K562 (cell line): ENCODE measurements at regions not wholly inside any gene's neighbourhood (a gene's known extent, or its start where the extent isn't known, plus 50 kb on each side); places are given as distances from the start of the nearest gene placed in this dataset.

Experiments used
- ARID1B ChIP-seq: fragments of 450-650 bp; IDR thresholded peaks from 2 replicates; pipeline ENCODE4 v1.6.1; 2016; ENCODE audit warnings: antibody characterized with exemption, mild to moderate bottlenecking, inconsistent platforms
- ATF4 ChIP-seq: fragments of 450-650 bp; formaldehyde crosslinking; IDR thresholded peaks from 2 replicates; pipeline ENCODE4 v1.4.0; 2022; ENCODE audit warnings: mild to moderate bottlenecking, moderate library complexity
- CHD4 ChIP-seq: fragments of 200-600 bp; sonication (generic); IDR thresholded peaks from 3 replicates; pipeline ENCODE4 v1.6.1; 2012; ENCODE audit warnings: low read depth, mild to moderate bottlenecking, mixed read lengths, low read length, inconsistent platforms; ENCODE audit not compliant: insufficient read depth, insufficient replicate concordance, poor library complexity, severe bottlenecking
- DDX20 ChIP-seq: fragments of 450-650 bp; IDR thresholded peaks from 2 replicates; pipeline ENCODE4 v1.6.1; 2016; ENCODE audit warnings: missing genetic modification characterization, low read depth, mild to moderate bottlenecking, missing compliant biosample characterization, moderate library complexity
- ETS2 ChIP-seq: IDR thresholded peaks from 2 replicates; pipeline ENCODE4 v1.6.1; 2016; ENCODE audit warnings: borderline replicate concordance, missing genetic modification characterization, mild to moderate bottlenecking, moderate library complexity, missing compliant biosample characterization; ENCODE audit not compliant: poor library complexity, severe bottlenecking
- HMGN3 ChIP-seq: IDR thresholded peaks from 2 replicates; pipeline ENCODE4 v1.6.1; 2011; ENCODE audit warnings: borderline replicate concordance, low read depth, mild to moderate bottlenecking, mixed read lengths, low read length; ENCODE audit not compliant: insufficient read length; ENCODE audit errors: extremely low read depth
- KAT8 ChIP-seq: fragments of 450-650 bp; IDR thresholded peaks from 2 replicates; pipeline ENCODE4 v1.6.1; 2016; ENCODE audit warnings: low read depth, mild to moderate bottlenecking
- KDM5B ChIP-seq: fragments of 200-600 bp; sonication (generic); IDR thresholded peaks from 2 replicates; pipeline ENCODE4 v1.6.1; 2012; ENCODE audit warnings: low read depth, mild to moderate bottlenecking, moderate library complexity, low read length, control low read depth, inconsistent platforms; ENCODE audit not compliant: insufficient replicate concordance
- KHSRP ChIP-seq: fragments of 450-650 bp; IDR thresholded peaks from 2 replicates; pipeline ENCODE4 v1.6.1; 2017
- PRDM10 ChIP-seq: fragments of 450-650 bp; IDR thresholded peaks from 2 replicates; pipeline ENCODE4 v1.6.1; 2018; ENCODE audit not compliant: partially characterized antibody
- PTBP1 ChIP-seq: fragments of 200-400 bp; formaldehyde crosslinking; IDR thresholded peaks from 2 replicates; pipeline ENCODE4 v1.6.1; 2017; ENCODE audit warnings: low read depth, low read length
- RCOR1 ChIP-seq, 2 experiments: IDR thresholded peaks; 2 replicates each; pipeline ENCODE4 v1.6.1; 2012; ENCODE audit warnings: low read depth in 2 of 2, low read length in 2 of 2, borderline replicate concordance in 1 of 2, improper control_type of control experiment in 1 of 2
- SMC3 ChIP-seq: conservative IDR thresholded peaks from 2 replicates; pipeline ENCODE4 v1.6.1; 2011; ENCODE audit warnings: low read depth, low read length, improper control_type of control experiment; ENCODE audit not compliant: insufficient read depth
- STAG1 ChIP-seq: sonication (generic); formaldehyde crosslinking; IDR thresholded peaks from 2 replicates; pipeline ENCODE4 v1.5.0; 2020; ENCODE audit warnings: missing genetic modification reagents, borderline replicate concordance
- TCFL5 ChIP-seq: fragments of 250-450 bp; sonication (Bioruptor Pico); conservative IDR thresholded peaks from 2 replicates; pipeline ENCODE4 v1.6.1; 2021; ENCODE audit warnings: mild to moderate bottlenecking, moderate library complexity, matching md5 sums
- THAP7 ChIP-seq: fragments of 250-450 bp; sonication (Bioruptor Pico); IDR thresholded peaks from 2 replicates; pipeline ENCODE4 v1.5.0; 2021
- ZBTB8A ChIP-seq: fragments of 450-650 bp; IDR thresholded peaks from 2 replicates; pipeline ENCODE4 v1.6.1; 2018; ENCODE audit warnings: mild to moderate bottlenecking, moderate library complexity; ENCODE audit not compliant: partially characterized antibody
- ZNF75A ChIP-seq: fragments of 450-650 bp; formaldehyde crosslinking; IDR thresholded peaks from 2 replicates; pipeline ENCODE4 v1.4.0; 2020; ENCODE audit warnings: mild to moderate bottlenecking
- ZNF764 ChIP-seq: fragments of 250-450 bp; sonication (Bioruptor Pico); IDR thresholded peaks from 2 replicates; pipeline ENCODE4 v1.4.0; 2020; ENCODE audit warnings: low read depth, mild to moderate bottlenecking, moderate library complexity

- TF ChIP-seq PRDM10: peak; percentile 49
- peak; percentile 74 for TF ChIP-seq ATF4 (CRISPR knock-in tag)
- TF ChIP-seq THAP7 (CRISPR knock-in tag): no peak
- no peak; the same call in 1 of the 2 replicates for TF ChIP-seq TCFL5 (CRISPR knock-in tag)
- no peak for TF ChIP-seq KDM5B
- no peak; the same call in 1 of the 2 replicates for TF ChIP-seq SMC3
- no peak for TF ChIP-seq ETS2 (tag)
- TF ChIP-seq ZNF75A (CRISPR knock-in tag): no peak
- no peak for TF ChIP-seq DDX20 (tag)
- peak; percentile 95 to 98 for TF ChIP-seq RCOR1 (IDR thresholded peaks at IDR 0.05; ENCODE audit: borderline replicate concordance in 1 of 2, low read depth in 2 of 2, low read length in 2 of 2)
- TF ChIP-seq ARID1B: peak; percentile 97
- TF ChIP-seq KAT8: no peak
- TF ChIP-seq ZNF764 (CRISPR knock-in tag): no peak
- no peak for TF ChIP-seq STAG1 (CRISPR knock-in tag)
- TF ChIP-seq PTBP1: 0 out of 2 replicates have a peak, but pooled peaks have one; percentile 39
- TF ChIP-seq CHD4: no peak
- no peak for TF ChIP-seq ZBTB8A
- TF ChIP-seq KHSRP: no peak
- peak; percentile 91 for TF ChIP-seq HMGN3
Observed at GRCh38 chr6:15905488-15906419, 223.1 kb upstream of the MYLIP start (continued).
